CD4-positive, alpha-beta T cell treated with Interleukin-17A for 1 hour (primary cell): ENCODE measurements at regions not wholly inside any gene's neighbourhood (a gene's known extent, or its start where the extent isn't known, plus 50 kb on each side); places are given as distances from the start of the nearest gene placed in this dataset.

Experiments
- DNase-seq: peaks from one replicate; pipeline ENCODE4 v3.0.0-alpha.2; 2020

GRCh38 chr11:70661761-70662501 lies 263.6 kb downstream of the CTTN start:
- no peak for DNase-seq

GRCh38 chr11:70662691-70663098 lies 264.4 kb downstream of the CTTN start:
- no peak for DNase-seq

GRCh38 chr11:70663815-70664214 lies 265.5 kb downstream of the CTTN start:
- DNase-seq = no peak

- DNase-seq = no peak
Observed at GRCh38 chr11:70666311-70666710, 268.0 kb downstream of the CTTN start.

- no peak for DNase-seq
Observed at GRCh38 chr11:70667767-70668166, 269.4 kb downstream of the CTTN start.

GRCh38 chr11:70668204-70669202 lies 270.2 kb downstream of the CTTN start:
- DNase-seq = no peak

- DNase-seq = no peak
Observed at GRCh38 chr11:70669281-70669680, 271.0 kb downstream of the CTTN start.

GRCh38 chr11:70669871-70670675 lies 271.7 kb downstream of the CTTN start:
- DNase-seq = no peak

- no peak for DNase-seq
Observed at GRCh38 chr11:70670676-70671034, 272.3 kb downstream of the CTTN start.

GRCh38 chr11:70671083-70671482 lies 272.8 kb downstream of the CTTN start:
- no peak for DNase-seq

- no peak for DNase-seq
Observed at GRCh38 chr11:70671611-70672010, 273.3 kb downstream of the CTTN start.

GRCh38 chr11:70672991-70673653 lies 274.8 kb downstream of the CTTN start:
- no peak for DNase-seq

- no peak for DNase-seq
Observed at GRCh38 chr11:70674605-70675004, 276.3 kb downstream of the CTTN start.

- no peak for DNase-seq
Observed at GRCh38 chr11:70675697-70676374, 277.5 kb downstream of the CTTN start.

- no peak for DNase-seq
Observed at GRCh38 chr11:70677232-70677916, 279.0 kb downstream of the CTTN start.

GRCh38 chr11:70678931-70679900 lies 280.9 kb downstream of the CTTN start:
- no peak for DNase-seq

- DNase-seq = no peak
Observed at GRCh38 chr11:70680781-70681281, 282.5 kb downstream of the CTTN start.

- DNase-seq = no peak
Observed at GRCh38 chr11:70682056-70682455, 283.7 kb downstream of the CTTN start.

GRCh38 chr11:70682760-70683159 lies 284.4 kb downstream of the CTTN start:
- DNase-seq = no peak

- DNase-seq = no peak
Observed at GRCh38 chr11:70687716-70688115, 289.4 kb downstream of the CTTN start.
